HepG2 (cell line): ENCODE measurements at regions not wholly inside any gene's neighbourhood (a gene's known extent, or its start where the extent isn't known, plus 50 kb on each side); places are given as distances from the start of the nearest gene placed in this dataset.

Source experiments
- EZH2 ChIP-seq: conservative IDR thresholded peaks from 2 replicates; pipeline ENCODE4 v1.6.1; 2012; ENCODE audit warnings: mild to moderate bottlenecking, low read depth, low read length, moderate library complexity
- NR1H2 ChIP-seq: sonication (generic); formaldehyde crosslinking; IDR thresholded peaks from 2 replicates; pipeline ENCODE4 v1.8.1; 2022; ENCODE audit warnings: low read depth, missing genetic modification reagents, borderline replicate concordance
- POLR2AphosphoS5 ChIP-seq: IDR thresholded peaks from 2 replicates; pipeline ENCODE4 v1.6.1; 2012; ENCODE audit warnings: low read depth, low read length
- TAF1 ChIP-seq: sonication (generic); formaldehyde crosslinking; IDR thresholded peaks from 2 replicates; pipeline ENCODE4 v1.4.0; 2020; ENCODE audit warnings: missing genetic modification reagents
- TEAD3 ChIP-seq: optimal IDR thresholded peaks from 2 replicates; pipeline ENCODE3; 2016; ENCODE audit warnings: borderline replicate concordance
- ZNF274 ChIP-seq: sonication (generic); formaldehyde crosslinking; IDR thresholded peaks from 2 replicates; pipeline ENCODE4 v1.5.1; 2020; ENCODE audit warnings: mild to moderate bottlenecking, missing genetic modification reagents
- ZNF331 ChIP-seq: sonication (generic); formaldehyde crosslinking; IDR thresholded peaks from 2 replicates; pipeline ENCODE4 v1.4.0; 2020; ENCODE audit warnings: missing genetic modification reagents
- TF ChIP-seq, protein P1 (sequence below): sonication (generic); formaldehyde crosslinking; IDR thresholded peaks from 2 replicates; pipeline ENCODE4 v1.5.0; 2020; ENCODE audit warnings: mild to moderate bottlenecking, missing genetic modification reagents, moderate library complexity
- TF ChIP-seq, protein P2 (sequence below): sonication (generic); formaldehyde crosslinking; IDR thresholded peaks from 2 replicates; pipeline ENCODE4 v1.8.0; 2022; ENCODE audit warnings: low read depth, missing genetic modification reagents
- TF ChIP-seq, protein P3 (sequence below): sonication (generic); formaldehyde crosslinking; IDR thresholded peaks from 2 replicates; pipeline ENCODE4 v1.4.0; 2020; ENCODE audit warnings: mild to moderate bottlenecking, low read depth, missing genetic modification reagents
- TF ChIP-seq, protein P4 (sequence below), 2 experiments: fragments of 450-650 bp in 1 of 2; sonication (generic) in 1 of 2; formaldehyde crosslinking in 1 of 2; IDR thresholded peaks; 2 replicates each; pipeline versions ENCODE4 v1.6.1 to v1.8.0; 2016 to 2022; ENCODE audit warnings: antibody characterized with exemption in 1 of 2, mild to moderate bottlenecking in 1 of 2, missing genetic modification reagents in 1 of 2

DNA sequence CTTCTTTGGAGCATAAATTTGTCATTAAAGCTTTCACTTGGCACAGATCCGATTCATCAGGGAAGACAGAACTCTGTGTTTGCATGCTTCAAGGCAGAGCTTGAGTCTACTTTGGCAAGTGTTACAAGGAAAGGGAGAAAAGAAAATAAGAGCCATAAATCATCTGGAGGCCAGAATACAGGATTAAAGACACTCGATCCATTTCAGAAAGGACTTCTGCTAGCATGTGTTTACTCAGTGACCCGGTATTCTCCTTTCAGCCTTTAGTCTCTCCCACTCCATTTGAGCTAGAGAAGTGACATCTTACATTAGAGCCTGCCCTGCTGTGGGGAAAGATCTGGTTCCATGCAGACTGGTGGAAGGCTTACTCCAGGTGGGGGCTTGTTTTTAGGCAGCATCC is 306.4 kb downstream of the KLF5 start:
- no peak for TF ChIP-seq NR1H2 (CRISPR knock-in tag)
- TF ChIP-seq, protein P1, sequence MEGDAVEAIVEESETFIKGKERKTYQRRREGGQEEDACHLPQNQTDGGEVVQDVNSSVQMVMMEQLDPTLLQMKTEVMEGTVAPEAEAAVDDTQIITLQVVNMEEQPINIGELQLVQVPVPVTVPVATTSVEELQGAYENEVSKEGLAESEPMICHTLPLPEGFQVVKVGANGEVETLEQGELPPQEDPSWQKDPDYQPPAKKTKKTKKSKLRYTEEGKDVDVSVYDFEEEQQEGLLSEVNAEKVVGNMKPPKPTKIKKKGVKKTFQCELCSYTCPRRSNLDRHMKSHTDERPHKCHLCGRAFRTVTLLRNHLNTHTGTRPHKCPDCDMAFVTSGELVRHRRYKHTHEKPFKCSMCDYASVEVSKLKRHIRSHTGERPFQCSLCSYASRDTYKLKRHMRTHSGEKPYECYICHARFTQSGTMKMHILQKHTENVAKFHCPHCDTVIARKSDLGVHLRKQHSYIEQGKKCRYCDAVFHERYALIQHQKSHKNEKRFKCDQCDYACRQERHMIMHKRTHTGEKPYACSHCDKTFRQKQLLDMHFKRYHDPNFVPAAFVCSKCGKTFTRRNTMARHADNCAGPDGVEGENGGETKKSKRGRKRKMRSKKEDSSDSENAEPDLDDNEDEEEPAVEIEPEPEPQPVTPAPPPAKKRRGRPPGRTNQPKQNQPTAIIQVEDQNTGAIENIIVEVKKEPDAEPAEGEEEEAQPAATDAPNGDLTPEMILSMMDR (CRISPR knock-in tag): no peak
- TF ChIP-seq, protein P2, sequence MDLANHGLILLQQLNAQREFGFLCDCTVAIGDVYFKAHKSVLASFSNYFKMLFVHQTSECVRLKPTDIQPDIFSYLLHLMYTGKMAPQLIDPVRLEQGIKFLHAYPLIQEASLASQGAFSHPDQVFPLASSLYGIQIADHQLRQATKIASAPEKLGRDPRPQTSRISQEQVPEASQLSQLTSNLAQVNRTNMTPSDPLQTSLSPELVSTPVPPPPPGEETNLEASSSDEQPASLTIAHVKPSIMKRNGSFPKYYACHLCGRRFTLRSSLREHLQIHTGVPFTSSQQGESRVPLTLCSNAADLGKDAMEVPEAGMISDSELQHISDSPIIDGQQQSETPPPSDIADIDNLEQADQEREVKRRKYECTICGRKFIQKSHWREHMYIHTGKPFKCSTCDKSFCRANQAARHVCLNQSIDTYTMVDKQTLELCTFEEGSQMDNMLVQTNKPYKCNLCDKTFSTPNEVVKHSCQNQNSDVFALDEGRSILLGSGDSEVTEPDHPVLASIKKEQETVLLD: no peak
- no peak for TF ChIP-seq ZNF274 (CRISPR knock-in tag)
- TF ChIP-seq ZNF331 (CRISPR knock-in tag): no peak
- TF ChIP-seq EZH2: no peak
- TF ChIP-seq, protein P3, sequence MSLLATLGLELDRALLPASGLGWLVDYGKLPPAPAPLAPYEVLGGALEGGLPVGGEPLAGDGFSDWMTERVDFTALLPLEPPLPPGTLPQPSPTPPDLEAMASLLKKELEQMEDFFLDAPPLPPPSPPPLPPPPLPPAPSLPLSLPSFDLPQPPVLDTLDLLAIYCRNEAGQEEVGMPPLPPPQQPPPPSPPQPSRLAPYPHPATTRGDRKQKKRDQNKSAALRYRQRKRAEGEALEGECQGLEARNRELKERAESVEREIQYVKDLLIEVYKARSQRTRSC (CRISPR knock-in tag): no peak
- TF ChIP-seq, protein P4, sequence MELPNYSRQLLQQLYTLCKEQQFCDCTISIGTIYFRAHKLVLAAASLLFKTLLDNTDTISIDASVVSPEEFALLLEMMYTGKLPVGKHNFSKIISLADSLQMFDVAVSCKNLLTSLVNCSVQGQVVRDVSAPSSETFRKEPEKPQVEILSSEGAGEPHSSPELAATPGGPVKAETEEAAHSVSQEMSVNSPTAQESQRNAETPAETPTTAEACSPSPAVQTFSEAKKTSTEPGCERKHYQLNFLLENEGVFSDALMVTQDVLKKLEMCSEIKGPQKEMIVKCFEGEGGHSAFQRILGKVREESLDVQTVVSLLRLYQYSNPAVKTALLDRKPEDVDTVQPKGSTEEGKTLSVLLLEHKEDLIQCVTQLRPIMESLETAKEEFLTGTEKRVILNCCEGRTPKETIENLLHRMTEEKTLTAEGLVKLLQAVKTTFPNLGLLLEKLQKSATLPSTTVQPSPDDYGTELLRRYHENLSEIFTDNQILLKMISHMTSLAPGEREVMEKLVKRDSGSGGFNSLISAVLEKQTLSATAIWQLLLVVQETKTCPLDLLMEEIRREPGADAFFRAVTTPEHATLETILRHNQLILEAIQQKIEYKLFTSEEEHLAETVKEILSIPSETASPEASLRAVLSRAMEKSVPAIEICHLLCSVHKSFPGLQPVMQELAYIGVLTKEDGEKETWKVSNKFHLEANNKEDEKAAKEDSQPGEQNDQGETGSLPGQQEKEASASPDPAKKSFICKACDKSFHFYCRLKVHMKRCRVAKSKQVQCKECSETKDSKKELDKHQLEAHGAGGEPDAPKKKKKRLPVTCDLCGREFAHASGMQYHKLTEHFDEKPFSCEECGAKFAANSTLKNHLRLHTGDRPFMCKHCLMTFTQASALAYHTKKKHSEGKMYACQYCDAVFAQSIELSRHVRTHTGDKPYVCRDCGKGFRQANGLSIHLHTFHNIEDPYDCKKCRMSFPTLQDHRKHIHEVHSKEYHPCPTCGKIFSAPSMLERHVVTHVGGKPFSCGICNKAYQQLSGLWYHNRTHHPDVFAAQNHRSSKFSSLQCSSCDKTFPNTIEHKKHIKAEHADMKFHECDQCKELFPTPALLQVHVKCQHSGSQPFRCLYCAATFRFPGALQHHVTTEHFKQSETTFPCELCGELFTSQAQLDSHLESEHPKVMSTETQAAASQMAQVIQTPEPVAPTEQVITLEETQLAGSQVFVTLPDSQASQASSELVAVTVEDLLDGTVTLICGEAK (IDR thresholded peaks at IDR 0.05): no peak
- TF ChIP-seq, protein P4 (CRISPR knock-in tag; IDR thresholded peaks at IDR 0.05): no peak
- no peak for TF ChIP-seq POLR2AphosphoS5
- TF ChIP-seq TEAD3 (CRISPR knock-in tag): no peak
- no peak for TF ChIP-seq TAF1 (CRISPR knock-in tag)
